ENCODE measurements at regions not wholly inside any gene's neighbourhood (a gene's known extent, or its start where the extent isn't known, plus 50 kb on each side); places are given as distances from the start of the nearest gene placed in this dataset.
"Not testable (repeated sequence)": the region's sequence is repeated elsewhere in the genome, so short reads cannot be mapped to it uniquely, and the experiment has no call there.

DNA sequence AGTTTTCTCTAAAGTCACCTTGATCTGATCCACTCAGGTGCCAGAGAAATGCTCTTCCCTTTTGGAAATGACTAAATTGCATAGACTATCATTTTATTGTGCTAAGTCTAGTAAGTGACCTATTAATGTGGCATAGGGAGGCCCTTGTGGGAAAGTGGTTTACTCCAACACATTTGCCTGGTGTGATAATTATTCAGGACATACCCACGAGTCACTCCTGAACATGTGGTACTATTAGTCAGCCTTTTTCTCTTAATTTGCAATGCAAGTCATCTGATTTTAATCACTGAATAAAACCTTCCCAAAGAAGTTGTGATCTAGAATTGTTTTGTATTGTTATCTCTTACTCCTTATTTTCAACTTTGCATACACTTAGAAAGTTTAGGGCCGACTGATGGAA is 148.7 kb downstream of the OR4C45 start:
- Mint-ChIP-seq H3K27ac (no peak overlapping the region), H3K9me3 (ENCODE audit: low read depth) (peaks cover 16% of the 10 kb centered on the region), H3K36me3 (ENCODE audit: low read depth) (no peaks in the 10 kb centered on the region), H3K27me3 (no peaks in the 10 kb centered on the region), H3K4me1 (no peaks in the 10 kb centered on the region), H3K4me3 (no peak overlapping the region)
- DNase-seq = no peak
- no peak for ATAC-seq
- intact Hi-C loops (cut with DNase I, micrococcal nuclease) = no loop called here
- CTCF ChIA-PET = no interaction called here
- POLR2A ChIA-PET = no interaction called here

GRCh38 chr11:50182486-50182885 is 149.8 kb downstream of the OR4C45 start:
- Mint-ChIP-seq H3K36me3 (ENCODE audit: low read depth) (no peaks in the 10 kb centered on the region), H3K27me3 (no peaks in the 10 kb centered on the region), H3K4me3 (no peak overlapping the region), H3K27ac (no peak overlapping the region), H3K9me3 (ENCODE audit: low read depth) (peaks cover 16% of the 10 kb centered on the region), H3K4me1 (no peaks in the 10 kb centered on the region)
- no peak for DNase-seq
- no peak for ATAC-seq
- POLR2A ChIA-PET = no interaction called here
- intact Hi-C loops (cut with DNase I, micrococcal nuclease) = no loop called here
- CTCF ChIA-PET = no interaction called here

DNA sequence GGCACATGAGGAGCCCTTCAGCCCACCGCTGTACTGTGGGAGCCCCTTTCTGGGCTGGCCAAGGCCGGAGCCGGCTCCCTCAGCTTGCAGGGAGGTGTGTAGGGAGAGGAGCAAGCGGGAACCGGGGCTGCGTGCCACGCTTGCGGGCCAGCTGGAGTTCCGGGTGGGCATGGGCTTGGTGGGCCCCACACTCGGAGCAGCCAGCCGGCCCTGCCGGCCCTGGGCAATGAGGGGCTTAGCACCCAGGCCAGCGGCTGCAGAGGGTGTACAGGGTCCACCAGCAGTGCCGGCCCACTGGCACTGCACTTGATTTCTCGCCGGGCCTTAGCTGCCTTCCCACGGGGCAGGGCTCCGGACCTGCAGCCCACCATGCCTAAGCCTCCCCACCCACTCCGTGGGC is 150.5 kb downstream of the OR4C45 start:
- intact Hi-C loops (cut with DNase I, micrococcal nuclease) = not testable (repeated sequence)

DNA sequence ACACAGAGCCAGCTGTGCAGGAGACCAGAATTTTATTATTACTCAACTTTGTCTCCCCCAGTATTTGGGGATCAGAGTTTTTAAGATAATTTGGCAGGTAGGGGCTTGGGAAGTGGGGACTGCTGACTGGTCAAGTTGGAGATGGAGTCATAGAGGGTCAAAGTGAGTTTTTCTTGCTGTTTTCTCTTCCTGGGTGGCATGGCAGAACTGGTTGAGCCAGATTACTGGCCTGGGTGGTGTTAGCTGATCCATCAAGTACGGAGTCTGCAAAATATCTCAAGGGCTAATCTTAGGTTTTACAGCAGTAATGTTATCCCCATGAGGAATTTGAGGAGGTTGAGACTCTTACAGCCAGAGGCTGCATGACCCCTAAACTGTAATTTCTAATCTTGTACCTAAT is 153.5 kb downstream of the OR4C45 start:
- H3K27ac Mint-ChIP-seq = no peak overlapping the region
- H3K9me3 Mint-ChIP-seq (ENCODE audit: low read depth) = peaks cover 8% of the 10 kb centered on the region
- DNase-seq = no peak
- ChIA-PET CTCF (no interaction called here), POLR2A (no interaction called here)
- intact Hi-C loops (cut with DNase I, micrococcal nuclease) = no loop called here
- H3K4me1 Mint-ChIP-seq = no peaks in the 10 kb centered on the region
- ATAC-seq = no peak
- H3K36me3 Mint-ChIP-seq (ENCODE audit: low read depth) = no peaks in the 10 kb centered on the region
- no peaks in the 10 kb centered on the region for H3K27me3 Mint-ChIP-seq
- no peak overlapping the region for H3K4me3 Mint-ChIP-seq

More for the DNA sequence above, 150.5 kb downstream of the OR4C45 start:
- CTCF ChIA-PET; H3K4me1 Mint-ChIP-seq; H3K4me3 Mint-ChIP-seq; H3K27me3 Mint-ChIP-seq; ATAC-seq; POLR2A ChIA-PET; H3K27ac Mint-ChIP-seq; DNase-seq; H3K36me3 Mint-ChIP-seq (ENCODE audit: low read depth): not testable (repeated sequence)
- peaks cover 15% of the 10 kb centered on the region for H3K9me3 Mint-ChIP-seq (ENCODE audit: low read depth)

GRCh38 chr11:50187220-50187619 is 154.5 kb downstream of the OR4C45 start:
- H3K27me3 Mint-ChIP-seq = no peaks in the 10 kb centered on the region
- H3K36me3 Mint-ChIP-seq (ENCODE audit: low read depth) = no peaks in the 10 kb centered on the region
- ATAC-seq = no peak
- H3K27ac Mint-ChIP-seq = no peak overlapping the region
- H3K4me1 Mint-ChIP-seq = no peaks in the 10 kb centered on the region
- intact Hi-C loops (cut with DNase I, micrococcal nuclease) = no loop called here
- CTCF ChIA-PET = no interaction called here
- no peak for DNase-seq
- H3K9me3 Mint-ChIP-seq (ENCODE audit: low read depth) = peaks cover 12% of the 10 kb centered on the region
- H3K4me3 Mint-ChIP-seq = no peak overlapping the region
- POLR2A ChIA-PET = no interaction called here

DNA sequence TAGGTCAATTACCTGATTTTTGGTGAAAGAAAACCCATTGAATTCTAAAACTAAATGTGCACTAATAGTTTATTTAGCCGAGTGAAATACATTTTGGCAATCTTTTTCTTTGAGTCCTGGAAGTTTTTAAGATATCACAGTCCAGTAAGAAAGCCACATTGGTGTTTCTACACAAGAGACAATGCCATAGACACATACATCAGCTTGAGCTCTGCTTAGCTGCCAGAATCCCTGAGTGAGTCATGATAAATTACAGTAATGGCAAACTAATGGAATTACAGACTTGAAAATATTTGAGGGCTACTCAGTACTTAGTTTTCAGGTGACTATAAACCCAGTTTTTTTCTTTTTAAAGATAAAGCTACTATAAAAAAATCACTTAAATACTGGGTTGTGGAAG is 155.4 kb downstream of the OR4C45 start:
- intact Hi-C loops (cut with DNase I, micrococcal nuclease) = no loop called here
- Mint-ChIP-seq H3K4me1 (no peaks in the 10 kb centered on the region), H3K9me3 (ENCODE audit: low read depth) (peaks cover 12% of the 10 kb centered on the region), H3K36me3 (ENCODE audit: low read depth) (no peaks in the 10 kb centered on the region), H3K4me3 (no peak overlapping the region), H3K27ac (no peak overlapping the region), H3K27me3 (no peaks in the 10 kb centered on the region)
- ATAC-seq = no peak
- no peak for DNase-seq
- POLR2A ChIA-PET = no interaction called here
- CTCF ChIA-PET = no interaction called here

- Mint-ChIP-seq H3K27me3 (no peaks in the 10 kb centered on the region), H3K4me3 (no peak overlapping the region), H3K27ac (no peak overlapping the region), H3K36me3 (ENCODE audit: low read depth) (no peaks in the 10 kb centered on the region), H3K9me3 (ENCODE audit: low read depth) (peaks cover 17% of the 10 kb centered on the region), H3K4me1 (no peaks in the 10 kb centered on the region)
- intact Hi-C loops (cut with DNase I, micrococcal nuclease) = no loop called here
- ATAC-seq (no peak), DNase-seq (no peak)
- ChIA-PET POLR2A (no interaction called here), CTCF (no interaction called here)
Observed at GRCh38 chr11:50192743-50193142, 160.1 kb downstream of the OR4C45 start.

- Mint-ChIP-seq H3K9me3 (ENCODE audit: low read depth) (peaks cover 26% of the 10 kb centered on the region), H3K4me1 (no peaks in the 10 kb centered on the region), H3K36me3 (ENCODE audit: low read depth) (no peaks in the 10 kb centered on the region), H3K4me3 (no peak overlapping the region), H3K27ac (no peak overlapping the region), H3K27me3 (no peaks in the 10 kb centered on the region)
- intact Hi-C loops (cut with DNase I, micrococcal nuclease) = loop anchor here in 1 of 2 experiments (10.0 kb wide), 1 partner anchor 150 kb away; no protein-coding TSS in a partner anchor
- ChIA-PET CTCF (no interaction called here), POLR2A (no interaction called here)
- ATAC-seq (no peak), DNase-seq (no peak)
Observed at GRCh38 chr11:50214376-50214775, 181.7 kb downstream of the OR4C45 start.

DNA sequence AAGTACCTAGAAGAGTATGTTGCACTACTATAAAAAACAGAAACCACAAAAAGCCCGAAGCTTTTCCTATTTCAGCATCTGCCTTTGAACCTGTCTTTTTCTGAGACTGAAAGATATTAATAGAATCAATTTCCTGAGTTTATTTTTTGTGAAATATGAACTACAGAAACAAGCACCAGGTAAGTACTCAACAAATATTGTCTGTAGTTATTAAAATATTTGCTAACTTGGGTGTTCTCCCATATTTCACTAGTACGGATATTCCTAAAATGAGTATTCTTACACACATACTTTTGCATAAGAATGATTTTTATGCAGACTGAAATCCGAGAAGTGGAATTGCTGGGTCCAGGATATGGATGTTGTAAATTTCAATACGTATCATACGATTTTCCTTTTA is 188.0 kb downstream of the OR4C45 start:
- no peaks in the 10 kb centered on the region for H3K27me3 Mint-ChIP-seq
- no peak overlapping the region for H3K27ac Mint-ChIP-seq
- no peaks in the 10 kb centered on the region for H3K4me1 Mint-ChIP-seq
- no peaks in the 10 kb centered on the region for H3K36me3 Mint-ChIP-seq (ENCODE audit: low read depth)
- H3K9me3 Mint-ChIP-seq (ENCODE audit: low read depth) = peaks cover 10% of the 10 kb centered on the region
- ATAC-seq = no peak
- no peak overlapping the region for H3K4me3 Mint-ChIP-seq
- no peak for DNase-seq
- ChIA-PET POLR2A (no interaction called here), CTCF (no interaction called here)
- intact Hi-C loops (cut with DNase I, micrococcal nuclease) = no loop called here

GRCh38 chr11:50238368-50238767 is 205.7 kb downstream of the OR4C45 start:
- H3K27me3 Mint-ChIP-seq; intact Hi-C loops (cut with DNase I, micrococcal nuclease); H3K27ac Mint-ChIP-seq; H3K36me3 Mint-ChIP-seq (ENCODE audit: low read depth); H3K4me3 Mint-ChIP-seq; ATAC-seq; POLR2A ChIA-PET; DNase-seq; H3K9me3 Mint-ChIP-seq (ENCODE audit: low read depth); H3K4me1 Mint-ChIP-seq; CTCF ChIA-PET: not testable (repeated sequence)

DNA sequence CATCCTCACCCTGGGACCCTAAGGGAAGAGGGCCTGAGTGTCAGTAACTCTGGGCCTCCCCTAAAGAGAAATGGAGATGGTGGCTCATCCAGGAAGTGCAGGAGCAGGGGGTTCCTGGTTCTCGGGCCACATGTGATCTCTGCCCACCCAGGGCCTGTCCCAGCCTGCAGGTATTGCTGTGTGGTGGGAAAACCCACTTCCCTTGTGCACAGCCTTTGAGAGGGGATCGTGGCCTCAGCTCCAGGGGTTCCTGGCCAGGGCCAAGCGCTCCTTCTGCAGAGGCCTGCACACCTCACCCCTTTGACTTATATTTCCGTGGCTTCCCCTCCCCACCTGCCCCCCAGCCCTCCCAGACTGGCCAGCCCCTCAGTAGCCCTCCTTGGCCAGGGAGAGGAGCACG is 213.5 kb downstream of the OR4C45 start:
- H3K9me3 Mint-ChIP-seq (ENCODE audit: low read depth) = peaks cover 10% of the 10 kb centered on the region
- H3K27me3 Mint-ChIP-seq = no peaks in the 10 kb centered on the region
- H3K4me3 Mint-ChIP-seq = no peak overlapping the region
- POLR2A ChIA-PET = no interaction called here
- DNase-seq = no peak
- no peaks in the 10 kb centered on the region for H3K36me3 Mint-ChIP-seq (ENCODE audit: low read depth)
- H3K27ac Mint-ChIP-seq = no peak overlapping the region
- ATAC-seq = no peak
- CTCF ChIA-PET = no interaction called here
- H3K4me1 Mint-ChIP-seq = no peaks in the 10 kb centered on the region
- intact Hi-C loops (cut with DNase I, micrococcal nuclease) = no loop called here

- no peak overlapping the region for H3K4me3 Mint-ChIP-seq
Observed at GRCh38 chr11:50246699-50247098, 214.0 kb downstream of the OR4C45 start.

DNA sequence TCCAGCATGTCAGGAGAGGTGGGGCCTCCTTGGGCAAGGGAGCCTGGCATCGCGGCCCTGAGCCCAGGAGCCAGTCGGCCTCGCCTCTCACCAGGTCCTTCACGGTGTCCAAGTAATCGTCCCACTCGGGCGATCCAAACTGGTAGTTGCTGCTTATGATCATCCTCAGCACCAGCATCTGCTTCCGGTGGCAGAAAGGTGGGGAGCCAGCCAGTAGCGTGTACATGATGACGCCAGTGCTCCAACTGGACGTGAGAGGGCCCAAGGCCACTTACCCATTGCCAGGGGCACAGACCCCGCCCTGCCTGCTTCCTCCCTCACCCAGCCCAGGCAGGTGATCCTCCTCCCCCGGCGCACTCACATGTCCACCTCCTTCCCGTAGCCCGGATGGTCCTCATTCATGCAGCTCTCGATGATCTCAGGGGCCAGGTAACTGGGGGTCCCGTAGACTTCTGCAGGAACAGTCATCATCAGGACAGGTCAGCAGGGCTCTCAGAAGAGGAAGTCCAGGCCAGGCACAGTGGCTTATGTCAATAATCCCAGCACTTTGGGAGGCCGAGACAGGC is 214.7 kb downstream of the OR4C45 start:
- POLR2A ChIA-PET = no interaction called here
- Mint-ChIP-seq H3K27me3 (no peaks in the 10 kb centered on the region), H3K4me3 (no peak overlapping the region), H3K36me3 (ENCODE audit: low read depth) (no peaks in the 10 kb centered on the region), H3K4me1 (no peaks in the 10 kb centered on the region), H3K27ac (no peak overlapping the region), H3K9me3 (ENCODE audit: low read depth) (peaks cover 10% of the 10 kb centered on the region)
- no peak for DNase-seq
- intact Hi-C loops (cut with DNase I, micrococcal nuclease) = no loop called here
- CTCF ChIA-PET = no interaction called here
- ATAC-seq = no peak

More at GRCh38 chr11:50246699-50247098, 214.0 kb downstream of the OR4C45 start:
- no peak for DNase-seq
- H3K9me3 Mint-ChIP-seq (ENCODE audit: low read depth) = peaks cover 10% of the 10 kb centered on the region
- H3K36me3 Mint-ChIP-seq (ENCODE audit: low read depth) = no peaks in the 10 kb centered on the region
- no peaks in the 10 kb centered on the region for H3K4me1 Mint-ChIP-seq
- ATAC-seq = no peak
- ChIA-PET POLR2A (no interaction called here), CTCF (no interaction called here)
- H3K27me3 Mint-ChIP-seq = no peaks in the 10 kb centered on the region
- no peak overlapping the region for H3K27ac Mint-ChIP-seq
- intact Hi-C loops (cut with DNase I, micrococcal nuclease) = no loop called here

All from activated CD4-positive, alpha-beta T cell treated with anti-CD3 and anti-CD28 coated beads for 36 hours (primary cell).